H1 (cell line): ENCODE measurements at regions not wholly inside any gene's neighbourhood (a gene's known extent, or its start where the extent isn't known, plus 50 kb on each side); places are given as distances from the start of the nearest gene placed in this dataset.

Experiments used
- CTCF ChIA-PET: fragments of 300-600 bp; sonication (Branson Sonifier 250); formaldehyde crosslinking; loops from one replicate; lab custom pipeline; 2021; ENCODE audit not compliant: partially characterized antibody; lab: Charles Lee
- POLR2A ChIA-PET: fragments of 300-600 bp; sonication (Branson Sonifier 250); formaldehyde crosslinking; loops from one replicate; lab custom pipeline; 2021; ENCODE audit warnings: inconsistent platforms; ENCODE audit not compliant: partially characterized antibody; lab: Charles Lee
- DNase-seq, 2 experiments: peaks; one replicate each; pipeline versions ENCODE4 v3.0.0 to v3.0.0-alpha.2; 2010 to 2022; ENCODE audit warnings: low spot score in 2 of 2, low read depth in 1 of 2, mixed read lengths in 1 of 2
- FAIRE-seq: peaks from 2 replicates; lab custom pipeline; 2011; peaks lifted over from hg19 to GRCh38; lab: Jason Lieb, UNC
- H2AFZ ChIP-seq: 2 replicates; pipeline ENCODE4 v1.8.1; 2012; ENCODE audit warnings: low read length, inconsistent platforms
- H2AK5ac ChIP-seq: 2 replicates; pipeline ENCODE4 v1.6.1; 2013; ENCODE audit warnings: low read depth, low read length
- H2BK120ac ChIP-seq: replicated peaks from 2 replicates; pipeline ENCODE3; 2013; ENCODE audit warnings: low read depth, low read length, inconsistent platforms
- H2BK12ac ChIP-seq: 2 replicates; pipeline ENCODE4 v1.6.1; 2013; ENCODE audit warnings: low read depth, low read length
- H2BK15ac ChIP-seq: 2 replicates; pipeline ENCODE4 v1.6.1; 2013; ENCODE audit warnings: low read length
- H2BK20ac ChIP-seq: 2 replicates; pipeline ENCODE4 v1.6.1; 2013; ENCODE audit warnings: low read length
- H2BK5ac ChIP-seq: 2 replicates; pipeline ENCODE4 v1.6.1; 2013; ENCODE audit warnings: low read depth, low read length
- H3K14ac ChIP-seq: 2 replicates; pipeline ENCODE4 v1.6.1; 2013; ENCODE audit warnings: inconsistent platforms; ENCODE audit not compliant: insufficient read length
- H3K18ac ChIP-seq: 2 replicates; pipeline ENCODE4 v1.6.1; 2013; ENCODE audit warnings: low read length; ENCODE audit errors: extremely low read depth
- H3K23ac ChIP-seq: 2 replicates; pipeline ENCODE4 v1.6.1; 2013; ENCODE audit warnings: inconsistent platforms; ENCODE audit not compliant: insufficient read length
- H3K23me2 ChIP-seq: 2 replicates; pipeline ENCODE4 v1.6.1; 2013; ENCODE audit warnings: low read depth, low read length
- H3K27ac ChIP-seq: 2 replicates; pipeline ENCODE4 v1.6.1; 2011; ENCODE audit warnings: low read depth, low read length, inconsistent platforms
- H3K27me3 ChIP-seq, 4 experiments: replicated peaks in 1 of 4; 1 replicate in 1 of 4; 2 replicates in 3 of 4; pipeline versions ENCODE4 v1.6.1 to v1.8.1; 2011 to 2013; ENCODE audit warnings: low read length in 3 of 4, mild to moderate bottlenecking in 3 of 4, inconsistent platforms in 2 of 4, mixed read lengths in 2 of 4, moderate library complexity in 1 of 4; ENCODE audit not compliant: control insufficient read depth in 3 of 4, insufficient read depth in 3 of 4; ENCODE audit errors: extremely low read depth in 1 of 4
- H3K36me3 ChIP-seq, 4 experiments: 2 replicates each; pipeline versions ENCODE4 v1.6.1 to v1.8.1; 2011 to 2013; ENCODE audit warnings: mild to moderate bottlenecking in 4 of 4, low read length in 3 of 4, moderate library complexity in 2 of 4, control low read depth in 1 of 4, inconsistent platforms in 1 of 4; ENCODE audit not compliant: insufficient read depth in 4 of 4, control insufficient read depth in 2 of 4
- H3K4ac ChIP-seq: replicated peaks from 2 replicates; pipeline ENCODE3; 2013; ENCODE audit warnings: low read length, low read depth, mixed read lengths, inconsistent platforms; ENCODE audit not compliant: insufficient read length
- H3K4me1 ChIP-seq, 4 experiments: replicated peaks in 1 of 4; 1 replicate in 1 of 4; 2 replicates in 3 of 4; pipeline versions ENCODE4 v1.6.1 to v1.8.1; 2011 to 2013; ENCODE audit warnings: low read length in 3 of 4, inconsistent platforms in 2 of 4, mixed read lengths in 1 of 4; ENCODE audit not compliant: insufficient read depth in 4 of 4, control insufficient read depth in 3 of 4
- H3K4me2 ChIP-seq, 2 experiments: 2 replicates each; pipeline versions ENCODE4 v1.6.1 to v1.8.1; 2011 to 2013; ENCODE audit warnings: low read depth in 2 of 2, low read length in 2 of 2, control low read depth in 1 of 2, inconsistent platforms in 1 of 2, mild to moderate bottlenecking in 1 of 2; ENCODE audit not compliant: insufficient read depth in 1 of 2
- H3K4me3 ChIP-seq, 4 experiments: fragments of 200-600, 300-600 bp in 1 of 4; sonication (generic), shearing (Covaris generic), sonication (Bioruptor Twin) in 1 of 4; 2 replicates each; pipeline versions ENCODE4 v1.5.1 to v1.8.1; 2011 to 2016; ENCODE audit warnings: low read length in 4 of 4, low read depth in 3 of 4, control low read depth in 2 of 4, inconsistent platforms in 2 of 4, mild to moderate bottlenecking in 2 of 4, mixed read lengths in 1 of 4, moderate library complexity in 1 of 4; ENCODE audit not compliant: insufficient read depth in 2 of 4; ENCODE audit errors: extremely low read depth in 1 of 4
- H3K56ac ChIP-seq: replicated peaks from 2 replicates; pipeline ENCODE3; 2013; ENCODE audit warnings: low read depth, mild to moderate bottlenecking, mixed read lengths, low read length, inconsistent platforms; ENCODE audit not compliant: insufficient read length
- H3K79me1 ChIP-seq: 2 replicates; pipeline ENCODE4 v1.6.1; 2013; ENCODE audit warnings: low read depth, low read length, control low read depth
- H3K79me2 ChIP-seq, 2 experiments: 2 replicates each; pipeline versions ENCODE4 v1.6.1 to v1.8.1; 2012 to 2013; ENCODE audit warnings: low read length in 2 of 2, mild to moderate bottlenecking in 2 of 2, inconsistent platforms in 1 of 2; ENCODE audit not compliant: insufficient read depth in 2 of 2, control insufficient read depth in 1 of 2
- H3K9ac ChIP-seq, 4 experiments: replicated peaks in 1 of 4; 1 replicate in 1 of 4; 2 replicates in 3 of 4; pipeline versions ENCODE4 v1.6.1 to v1.8.1; 2011 to 2013; ENCODE audit warnings: low read depth in 3 of 4, low read length in 3 of 4, control low read depth in 2 of 4, mild to moderate bottlenecking in 2 of 4, moderate library complexity in 2 of 4, inconsistent platforms in 1 of 4; ENCODE audit errors: extremely low read depth in 1 of 4
- H3K9me3 ChIP-seq, 2 experiments: 2 replicates each; pipeline versions ENCODE4 v1.6.1 to v1.8.1; 2012 to 2013; ENCODE audit warnings: mild to moderate bottlenecking in 2 of 2, moderate library complexity in 2 of 2, control low read depth in 1 of 2, inconsistent platforms in 1 of 2, low read depth in 1 of 2, low read length in 1 of 2, mixed read lengths in 1 of 2; ENCODE audit not compliant: insufficient read depth in 2 of 2
- H4K20me1 ChIP-seq, 2 experiments: replicated peaks in 1 of 2; 2 replicates each; pipeline versions ENCODE3 to v1.8.1; 2011 to 2013; ENCODE audit warnings: inconsistent platforms in 2 of 2, low read length in 2 of 2, mild to moderate bottlenecking in 1 of 2; ENCODE audit not compliant: insufficient read depth in 2 of 2, control insufficient read depth in 1 of 2
- H4K5ac ChIP-seq: 2 replicates; pipeline ENCODE4 v1.6.1; 2013; ENCODE audit warnings: low read length, low read depth, mixed read lengths, inconsistent platforms; ENCODE audit not compliant: insufficient read length
- H4K8ac ChIP-seq: 2 replicates; pipeline ENCODE4 v1.8.0; 2013; ENCODE audit warnings: mild to moderate bottlenecking, moderate library complexity, low read length, inconsistent platforms; ENCODE audit not compliant: insufficient read depth; ENCODE audit errors: extremely low read depth
- H4K91ac ChIP-seq: replicated peaks from 2 replicates; pipeline ENCODE3; 2013; ENCODE audit warnings: low read length, mixed read lengths, inconsistent platforms; ENCODE audit not compliant: insufficient read length
- BCL11A ChIP-seq, 2 experiments: IDR thresholded peaks; one replicate each; pipeline ENCODE4 v1.6.1; 2011; ENCODE audit warnings: low read depth in 2 of 2, low read length in 2 of 2, mild to moderate bottlenecking in 2 of 2
- CBX5 ChIP-seq: fragments of 300-800, 300-1000 bp; sonication (generic); IDR thresholded peaks from 2 replicates; pipeline ENCODE4 v1.7.1; 2016; ENCODE audit warnings: antibody characterized with exemption, low read length, low read depth
- CEBPB ChIP-seq: IDR thresholded peaks from 2 replicates; pipeline ENCODE4 v1.6.1; 2012; ENCODE audit warnings: low read depth, low read length
- CREB1 ChIP-seq: IDR thresholded peaks from 2 replicates; pipeline ENCODE4 v1.6.1; 2012; ENCODE audit warnings: inconsistent platforms
- GABPA ChIP-seq: IDR thresholded peaks from 2 replicates; pipeline ENCODE4 v1.6.1; 2011; ENCODE audit warnings: mild to moderate bottlenecking, low read length, moderate library complexity, borderline replicate concordance; ENCODE audit not compliant: insufficient read depth
- GTF2F1 ChIP-seq: IDR thresholded peaks from 2 replicates; pipeline ENCODE4 v1.6.1; 2012; ENCODE audit warnings: low read depth, low read length, improper control_type of control experiment, borderline replicate concordance
- JUND ChIP-seq: IDR thresholded peaks from 2 replicates; pipeline ENCODE4 v1.6.1; 2011; ENCODE audit warnings: mild to moderate bottlenecking, improper control_type of control experiment, low read length
- KDM4A ChIP-seq: IDR thresholded peaks from one replicate; pipeline ENCODE4 v1.7.1; 2012; ENCODE audit warnings: low read depth, mild to moderate bottlenecking, moderate library complexity, low read length, inconsistent platforms; ENCODE audit not compliant: severe bottlenecking
- PHF8 ChIP-seq: fragments of 200-600 bp; sonication (generic); conservative IDR thresholded peaks from 2 replicates; pipeline ENCODE4 v1.7.1; 2012; ENCODE audit warnings: low read depth, mild to moderate bottlenecking, inconsistent platforms, low read length, moderate library complexity
- POLR2A ChIP-seq, 2 experiments: IDR thresholded peaks; 1 replicate in 1 of 2; 2 replicates in 1 of 2; pipeline ENCODE4 v1.6.1; 2011; ENCODE audit warnings: low read depth in 2 of 2, low read length in 2 of 2, mild to moderate bottlenecking in 2 of 2; ENCODE audit errors: control extremely low read depth in 1 of 2
- POU5F1 ChIP-seq: IDR thresholded peaks from 2 replicates; pipeline ENCODE4 v1.6.1; 2011; ENCODE audit warnings: low read depth, mild to moderate bottlenecking, low read length, moderate library complexity
- RBBP5 ChIP-seq: IDR thresholded peaks from 2 replicates; pipeline ENCODE4 v1.7.1; 2012; ENCODE audit warnings: low read depth, mild to moderate bottlenecking, inconsistent platforms, low read length, moderate library complexity, borderline replicate concordance
- SIX5 ChIP-seq: IDR thresholded peaks from 2 replicates; pipeline ENCODE4 v1.6.1; 2011; ENCODE audit warnings: mild to moderate bottlenecking, low read depth, low read length
- TCF12 ChIP-seq: IDR thresholded peaks from 2 replicates; pipeline ENCODE4 v1.6.1; 2011; ENCODE audit warnings: low read depth, mild to moderate bottlenecking, low read length
- WGBS, 2 experiments: shearing (Covaris generic) in 1 of 2; methylation state at CpG; one replicate each; pipeline versions ENCODE4 v1.1.6 to v1.1.7; 2013 to 2015; ENCODE audit warnings: low lambda C conversion rate in 2 of 2, mixed read lengths in 2 of 2, inconsistent platforms in 1 of 2, low coverage in 1 of 2, missing lambda C conversion rate in 1 of 2; ENCODE audit not compliant: insufficient replicate concordance in 2 of 2, insufficient coverage in 1 of 2, insufficient read length in 1 of 2; ENCODE audit errors: extremely low coverage in 1 of 2, missing lambda C conversion rate in 1 of 2; 5-methylcytosine and 5-hydroxymethylcytosine counted together

GRCh38 chr10:129174232-129175014 lies 292.6 kb upstream of the MGMT start:
- DNase-seq = no peak
- no peak overlapping the region for H2BK12ac ChIP-seq
- no peak overlapping the region for H3K4ac ChIP-seq
- no peak overlapping the region for H3K56ac ChIP-seq
- H3K4me2 ChIP-seq = no peak overlapping the region
- H3K4me1 ChIP-seq = no peaks in the 10 kb centered on the region; a peak in 1 of 7 replicates
- FAIRE-seq = no peak
- H2BK15ac ChIP-seq = no peak overlapping the region
- no peak overlapping the region for H2BK5ac ChIP-seq
- H3K23me2 ChIP-seq = no peaks in the 10 kb centered on the region
- H3K36me3 ChIP-seq = no peaks in the 10 kb centered on the region
- no peak overlapping the region for H2BK120ac ChIP-seq
- no peak overlapping the region for H2AK5ac ChIP-seq
- H3K9ac ChIP-seq = no peak overlapping the region
- no peak overlapping the region for H4K8ac ChIP-seq
- H3K9me3 ChIP-seq = no peaks in the 10 kb centered on the region
- no peak overlapping the region for H4K91ac ChIP-seq
- no peaks in the 10 kb centered on the region for H3K27me3 ChIP-seq
- H3K4me3 ChIP-seq = no peak overlapping the region
- ChIA-PET POLR2A (no interaction called here), CTCF (interaction anchor here (0.6 to 1.0 kb wide), 2 partner anchors 147 to 1015 kb away, joined by 3 to 4 read pairs; no protein-coding TSS in a partner anchor)
- H2AFZ ChIP-seq = peak overlapping the region; percentile 62; the same call in 1 of the 2 replicates
- no peaks in the 10 kb centered on the region for H3K79me1 ChIP-seq
- H3K23ac ChIP-seq = no peak overlapping the region
- H3K18ac ChIP-seq = no peak overlapping the region
- WGBS, 2 experiments = 88% methylated on average over 10 of the region's 10 CpGs; no CpG with 5 or more reads in 1 of the 2 experiments
- H2BK20ac ChIP-seq = no peak overlapping the region
- no peak overlapping the region for H3K27ac ChIP-seq
- H3K79me2 ChIP-seq = no peaks in the 10 kb centered on the region
- no peak overlapping the region for H4K5ac ChIP-seq
- no peak overlapping the region for H3K14ac ChIP-seq
- H4K20me1 ChIP-seq = no peaks in the 10 kb centered on the region
- TF ChIP-seq JUND = no peak
- TF ChIP-seq PHF8 = no peak
- no peak for TF ChIP-seq BCL11A (IDR thresholded peaks at IDR 0.05; ENCODE audit: low read depth in 2 of 2, low read length in 2 of 2)
- no peak for TF ChIP-seq KDM4A
- no peak for TF ChIP-seq GABPA
- no peak for TF ChIP-seq CREB1
- no peak for TF ChIP-seq GTF2F1
- no peak for TF ChIP-seq SIX5
- TF ChIP-seq RBBP5 = no peak
- TF ChIP-seq TCF12 = no peak
- TF ChIP-seq POU5F1 = no peak
- no peak for TF ChIP-seq POLR2A (IDR thresholded peaks at IDR 0.05; ENCODE audit: control extremely low read depth in 1 of 2, low read depth in 2 of 2, low read length in 2 of 2)
- no peak for TF ChIP-seq CBX5
- no peak for TF ChIP-seq CEBPB
